Stomach (tissue), 4 donors: ENCODE measurements at regions not wholly inside any gene's neighbourhood (a gene's known extent, or its start where the extent isn't known, plus 50 kb on each side); places are given as distances from the start of the nearest gene placed in this dataset.

Source experiments
- EP300 ChIP-seq: sonication (generic); formaldehyde crosslinking; IDR thresholded peaks from one replicate; pipeline ENCODE4 v1.6.1; 2017; ENCODE audit warnings: antibody characterized with exemption
- POLR2A ChIP-seq, 4 donors: fragments of 450-650 bp; IDR thresholded peaks; one replicate each; pipeline ENCODE4 v1.6.1; 2016; ENCODE audit warnings: antibody characterized with exemption in 4 of 4, control low read depth in 2 of 4, mild to moderate bottlenecking in 1 of 4, moderate library complexity in 1 of 4
- TF ChIP-seq, protein P1 (sequence below), 7 experiments: fragments of 450-650 bp in 4 of 7; fragments of 200-600 bp in 3 of 7; sonication (generic) in 3 of 7; IDR thresholded peaks; one replicate each; pipeline ENCODE4 v1.5.1; 2016 to 2019; ENCODE audit warnings: antibody characterized with exemption in 7 of 7, control low read depth in 2 of 7, mild to moderate bottlenecking in 1 of 7

DNA sequence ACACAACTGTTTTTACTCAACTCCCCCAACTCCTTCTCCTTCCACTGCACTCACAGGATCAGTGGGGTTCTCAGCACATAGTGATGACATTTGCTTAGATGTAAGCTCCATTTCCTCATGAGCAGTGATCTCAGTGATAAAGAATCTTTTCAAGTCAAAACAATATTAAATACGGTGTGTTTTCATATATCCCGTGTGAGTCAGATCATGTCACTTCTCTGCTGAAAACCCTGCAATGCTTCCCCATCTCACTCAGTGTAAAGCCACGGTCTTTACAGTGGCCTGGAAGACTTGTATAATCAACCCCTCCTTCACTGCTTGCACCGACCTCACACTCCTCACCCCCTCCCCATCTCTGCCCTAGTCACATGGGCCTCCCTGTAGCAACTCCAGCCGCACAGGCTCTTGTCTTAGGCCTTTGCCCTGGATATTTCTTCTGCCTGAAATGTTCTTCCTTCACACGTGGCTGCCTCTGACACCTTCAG lies 149.7 kb upstream of the ARHGAP5 start:
- TF ChIP-seq, protein P1, sequence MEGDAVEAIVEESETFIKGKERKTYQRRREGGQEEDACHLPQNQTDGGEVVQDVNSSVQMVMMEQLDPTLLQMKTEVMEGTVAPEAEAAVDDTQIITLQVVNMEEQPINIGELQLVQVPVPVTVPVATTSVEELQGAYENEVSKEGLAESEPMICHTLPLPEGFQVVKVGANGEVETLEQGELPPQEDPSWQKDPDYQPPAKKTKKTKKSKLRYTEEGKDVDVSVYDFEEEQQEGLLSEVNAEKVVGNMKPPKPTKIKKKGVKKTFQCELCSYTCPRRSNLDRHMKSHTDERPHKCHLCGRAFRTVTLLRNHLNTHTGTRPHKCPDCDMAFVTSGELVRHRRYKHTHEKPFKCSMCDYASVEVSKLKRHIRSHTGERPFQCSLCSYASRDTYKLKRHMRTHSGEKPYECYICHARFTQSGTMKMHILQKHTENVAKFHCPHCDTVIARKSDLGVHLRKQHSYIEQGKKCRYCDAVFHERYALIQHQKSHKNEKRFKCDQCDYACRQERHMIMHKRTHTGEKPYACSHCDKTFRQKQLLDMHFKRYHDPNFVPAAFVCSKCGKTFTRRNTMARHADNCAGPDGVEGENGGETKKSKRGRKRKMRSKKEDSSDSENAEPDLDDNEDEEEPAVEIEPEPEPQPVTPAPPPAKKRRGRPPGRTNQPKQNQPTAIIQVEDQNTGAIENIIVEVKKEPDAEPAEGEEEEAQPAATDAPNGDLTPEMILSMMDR (IDR thresholded peaks at IDR 0.05) = no peak
- TF ChIP-seq POLR2A (IDR thresholded peaks at IDR 0.05) (no peak), EP300 (no peak)
